HG03139 (cell line): ENCODE measurements at regions not wholly inside any gene's neighbourhood (a gene's known extent, or its start where the extent isn't known, plus 50 kb on each side); places are given as distances from the start of the nearest gene placed in this dataset.

ENCODE experiments used
- ATAC-seq: cut with Tn5 transposase; IDR thresholded peaks from one replicate; pipeline ENCODE4 v1.9.1; 2021; ENCODE audit not compliant: unreplicated experiment

DNA sequence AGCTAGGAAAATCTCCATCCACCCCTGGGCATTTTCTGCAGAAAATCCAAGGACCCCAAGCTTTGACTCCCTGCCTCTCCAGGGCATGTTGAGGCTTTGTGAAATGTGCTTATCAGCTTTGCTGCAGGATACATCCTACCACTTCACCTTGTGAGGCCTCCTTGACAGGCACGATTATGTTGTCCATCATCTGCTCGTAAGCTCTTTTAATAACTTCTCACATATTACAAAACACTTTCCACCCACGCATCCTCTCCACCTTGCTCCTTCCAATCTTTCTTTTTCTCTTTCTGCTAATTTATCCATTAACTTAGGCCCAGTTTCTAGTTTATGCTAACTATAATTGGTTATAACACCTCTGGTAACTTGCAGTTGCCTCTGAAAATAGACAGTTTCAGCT lies 147.0 kb upstream of the MTNR1B start:
- ATAC-seq: no peak

DNA sequence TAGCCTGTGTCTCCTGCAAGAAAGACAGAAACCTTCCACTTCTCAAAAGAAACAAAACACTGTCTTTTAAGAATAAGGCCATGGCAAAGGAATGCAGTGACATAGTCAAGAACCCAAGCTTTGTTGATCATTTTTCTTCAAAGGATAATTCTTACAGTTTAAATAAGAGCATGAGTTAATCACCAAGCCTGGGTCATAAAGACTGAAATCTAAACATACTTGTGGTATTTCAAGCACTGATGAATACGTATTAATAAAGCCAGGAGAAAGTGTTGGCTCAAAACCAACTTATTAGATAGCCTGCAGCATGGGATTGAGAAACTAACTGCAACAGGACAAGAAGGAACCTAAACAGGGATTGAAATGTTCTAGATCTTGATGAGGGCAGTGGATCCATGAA lies 143.3 kb upstream of the MTNR1B start:
- no peak for ATAC-seq

DNA sequence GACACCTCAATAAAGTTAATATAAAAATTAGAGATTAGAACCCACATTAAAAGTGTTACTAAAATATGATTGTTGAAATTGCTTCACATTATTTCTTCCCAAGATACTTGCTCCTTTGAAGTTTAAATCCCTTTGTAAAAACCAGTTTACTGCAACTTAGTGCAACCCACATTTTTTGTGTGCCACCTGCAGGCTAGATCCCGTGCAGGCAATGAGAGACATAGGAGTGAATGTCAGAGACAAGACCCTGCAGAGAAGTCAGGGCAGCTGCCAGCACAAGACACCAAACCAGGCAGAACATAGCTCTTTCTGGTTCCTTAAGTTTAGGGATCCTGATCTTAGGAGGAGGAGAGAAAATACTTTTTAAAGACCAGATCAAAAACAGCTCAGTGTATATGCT lies 142.8 kb upstream of the MTNR1B start:
- no peak for ATAC-seq

DNA sequence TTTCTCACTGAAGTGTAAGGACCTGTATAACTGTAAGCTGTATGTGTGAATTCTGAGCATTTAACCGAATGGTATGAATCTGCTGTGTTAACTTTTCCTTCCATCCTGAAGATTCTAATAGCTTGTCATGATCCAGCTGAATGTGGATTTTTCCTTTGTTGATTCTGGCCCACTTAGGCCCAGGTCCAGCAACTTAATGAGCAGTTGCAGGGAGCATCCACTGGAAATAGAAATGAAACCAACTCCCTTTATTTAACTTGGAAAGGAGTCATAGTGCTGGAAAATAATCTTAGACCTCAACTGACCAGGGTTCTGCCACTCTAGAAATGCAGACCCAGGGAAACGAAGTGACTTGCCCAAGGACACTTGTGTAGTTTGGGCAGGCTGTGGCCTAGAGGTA lies 142.3 kb upstream of the MTNR1B start:
- no peak for ATAC-seq

DNA sequence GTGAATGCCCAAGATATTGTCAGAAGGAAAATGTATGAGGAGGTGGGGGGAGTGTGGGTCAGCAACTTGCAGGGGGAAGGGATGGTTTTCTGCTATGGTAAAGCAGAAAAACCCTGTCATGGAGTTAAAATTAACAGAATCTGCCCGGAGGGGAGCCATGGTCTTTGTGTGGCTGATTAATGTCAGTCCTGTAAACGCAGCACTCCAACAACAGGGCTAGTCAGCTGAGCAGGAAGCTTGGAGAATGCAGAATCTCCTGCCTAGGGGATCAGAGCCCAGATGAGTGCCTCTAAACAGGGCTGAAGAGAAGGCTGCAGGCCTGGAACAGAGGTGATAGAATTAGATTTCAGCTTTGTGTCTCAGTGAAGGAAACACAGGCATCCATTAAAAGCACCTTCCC lies 140.9 kb upstream of the MTNR1B start:
- no peak for ATAC-seq

DNA sequence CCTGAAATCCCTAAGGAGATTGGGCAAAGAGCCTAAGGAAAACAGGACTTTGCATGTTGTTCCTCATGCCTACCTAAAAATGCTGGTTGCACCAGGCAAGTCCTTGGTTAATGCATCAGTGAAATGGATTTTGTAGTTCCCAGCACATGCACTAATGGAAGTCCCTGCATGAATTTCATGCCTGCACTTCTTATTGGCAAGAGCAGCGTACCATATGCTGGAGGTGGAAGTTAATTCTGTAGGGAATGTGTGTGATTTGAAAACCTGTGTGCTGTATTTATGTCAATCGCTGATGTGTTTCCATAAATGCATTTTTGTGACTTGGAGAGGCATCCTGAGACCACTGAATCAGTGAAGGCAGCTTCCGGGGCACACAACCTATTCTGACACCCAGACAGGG lies 140.3 kb upstream of the MTNR1B start:
- no peak for ATAC-seq

DNA sequence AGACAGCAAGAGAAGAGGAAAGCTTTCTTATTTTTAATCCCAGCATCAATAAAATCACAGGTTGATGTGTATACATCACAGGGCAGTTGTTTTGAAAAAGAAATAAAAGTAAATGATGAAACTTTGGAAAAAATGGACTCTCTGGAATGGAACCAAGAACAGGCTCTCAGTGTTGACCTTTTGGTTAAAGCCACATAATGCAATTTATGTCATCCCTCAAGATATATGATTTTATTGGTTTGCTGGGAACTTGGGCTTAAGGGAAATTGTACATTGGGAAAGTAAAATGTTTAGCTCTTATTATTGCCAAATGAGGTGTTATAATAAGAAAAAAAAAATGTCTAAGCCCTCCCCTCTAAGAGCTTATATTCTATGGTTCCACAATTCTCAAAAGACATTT lies 139.8 kb upstream of the MTNR1B start:
- no peak for ATAC-seq

DNA sequence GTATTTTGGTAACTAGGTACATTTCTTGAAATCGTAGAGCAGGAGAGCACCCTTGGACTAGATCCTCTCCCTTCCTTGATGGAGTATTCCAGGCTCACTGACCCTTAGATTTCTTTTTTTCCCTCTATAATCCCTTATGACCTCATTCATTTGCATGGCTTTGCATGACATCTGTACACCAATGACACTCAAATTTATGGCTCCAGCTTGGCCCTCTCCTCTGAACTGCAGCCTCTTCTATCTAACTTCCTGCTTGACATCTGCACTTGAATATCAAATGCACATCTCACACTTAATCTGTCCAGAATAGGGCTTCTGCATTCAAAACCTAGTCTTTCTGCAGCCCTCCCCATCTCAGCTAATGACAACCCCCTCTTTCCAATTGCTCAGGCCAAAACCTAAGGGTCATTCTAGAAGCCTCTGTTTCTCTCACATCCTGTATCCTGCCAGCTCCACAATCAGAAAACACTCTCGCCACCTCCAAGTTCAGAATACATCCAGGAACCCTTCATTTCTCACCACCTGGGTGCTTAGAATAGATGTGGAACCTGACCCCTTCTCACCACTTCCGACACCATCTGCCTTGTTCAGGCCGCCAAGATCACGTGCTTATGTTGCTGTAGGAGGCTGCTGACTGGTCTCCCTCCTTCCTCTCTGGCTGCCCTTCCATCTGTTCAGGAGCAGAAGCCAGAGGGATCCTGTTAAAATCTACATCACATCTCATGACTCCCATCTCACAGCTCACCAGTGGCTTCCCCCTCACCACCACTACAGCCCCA lies 138.9 kb upstream of the MTNR1B start:
- peak; percentile 81 for ATAC-seq

DNA sequence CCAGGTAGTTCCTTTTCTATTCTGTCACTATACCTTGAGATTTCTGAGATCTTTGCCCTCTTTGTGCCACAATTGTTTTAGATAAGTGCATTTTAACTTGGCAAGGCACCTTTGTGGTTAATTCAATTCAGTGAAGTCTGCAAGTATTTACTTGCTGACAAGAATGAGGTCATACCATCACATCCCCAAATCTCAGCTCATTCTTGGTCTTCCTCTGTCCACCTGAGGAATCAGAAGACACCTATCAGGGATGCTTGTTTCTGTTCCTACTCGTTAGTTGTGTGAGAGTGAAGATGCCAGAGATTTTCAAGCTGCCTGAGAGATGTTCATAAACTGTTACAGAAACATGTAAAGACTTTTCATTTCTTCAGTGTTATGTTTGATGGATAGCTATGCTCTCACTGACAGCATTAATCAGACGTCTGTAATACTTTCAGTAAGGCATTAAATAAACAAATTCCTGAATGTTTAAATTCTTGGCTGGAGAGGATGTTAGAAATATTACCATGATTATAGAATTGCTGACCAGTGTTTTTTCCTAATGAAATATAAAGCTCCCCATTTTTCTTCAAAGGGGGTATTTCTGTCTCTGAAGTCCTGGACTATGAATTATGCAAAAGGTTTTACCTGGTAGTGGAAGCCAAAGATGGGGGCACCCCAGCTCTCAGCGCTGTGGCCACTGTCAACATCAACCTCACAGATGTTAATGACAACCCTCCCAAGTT lies 135.0 kb upstream of the MTNR1B start:
- no peak for ATAC-seq

DNA sequence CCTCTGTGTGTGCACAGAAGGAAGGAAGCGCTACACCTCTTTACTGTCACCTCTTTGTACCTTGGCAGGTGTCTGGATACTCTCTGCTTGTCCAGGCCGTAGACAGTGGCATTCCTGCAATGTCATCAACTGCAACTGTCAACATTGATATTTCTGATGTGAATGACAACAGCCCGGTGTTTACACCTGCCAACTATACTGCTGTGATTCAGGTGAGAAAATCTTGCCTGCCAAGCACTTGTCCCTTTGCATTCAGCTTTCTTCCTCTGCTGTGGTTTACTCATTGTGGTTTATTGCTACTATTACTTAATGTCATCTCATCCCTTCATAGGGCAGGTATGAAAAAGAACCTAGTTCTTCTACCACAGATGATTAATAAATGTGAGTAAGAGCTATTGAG lies 131.9 kb upstream of the MTNR1B start:
- ATAC-seq: no peak

DNA sequence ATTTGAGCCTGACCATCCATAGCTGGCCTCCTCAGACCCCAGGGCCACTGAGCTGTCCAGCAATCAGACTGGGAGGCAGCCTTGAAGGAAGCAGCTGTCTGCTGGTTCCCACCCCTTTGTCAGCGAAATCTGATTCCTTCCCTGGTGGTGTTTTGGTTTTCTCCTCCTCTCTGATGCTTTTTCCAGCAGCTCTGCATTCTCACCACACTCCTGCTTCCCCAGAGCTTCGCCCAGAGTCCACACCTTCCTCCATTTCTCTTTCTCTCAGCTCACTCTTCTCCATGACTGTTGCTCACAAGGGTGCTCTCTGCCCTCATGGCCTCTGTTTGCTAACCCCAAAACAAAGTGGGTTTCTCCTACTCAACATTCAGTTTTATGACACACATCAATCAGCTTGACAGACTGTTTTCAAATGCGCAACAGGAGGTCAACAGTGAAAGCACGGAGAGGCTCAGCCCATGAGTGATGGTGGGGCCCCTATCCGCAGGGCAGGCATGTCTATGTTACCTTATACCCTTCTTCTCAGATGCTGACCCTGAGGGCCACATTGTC lies 130.6 kb upstream of the MTNR1B start:
- no peak for ATAC-seq

DNA sequence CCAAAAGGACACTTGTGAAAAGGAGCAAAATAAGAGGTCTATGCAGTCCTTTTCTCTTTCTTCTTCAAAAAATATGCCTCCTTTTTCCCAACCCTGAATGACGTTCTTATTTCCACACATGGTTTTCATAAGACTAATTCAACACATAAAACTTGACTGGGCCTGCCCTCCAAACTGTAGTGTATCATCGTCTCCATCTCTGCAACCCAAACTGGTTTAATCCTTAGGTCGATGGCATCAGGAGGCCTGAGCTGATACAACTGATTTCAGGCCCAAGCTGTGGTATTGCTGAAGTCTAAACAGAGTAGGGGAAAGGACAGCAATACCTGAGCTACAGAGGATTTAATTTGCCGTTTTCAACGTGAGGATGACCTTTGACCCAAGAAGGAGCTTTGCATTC lies 130.0 kb upstream of the MTNR1B start:
- ATAC-seq: no peak

DNA sequence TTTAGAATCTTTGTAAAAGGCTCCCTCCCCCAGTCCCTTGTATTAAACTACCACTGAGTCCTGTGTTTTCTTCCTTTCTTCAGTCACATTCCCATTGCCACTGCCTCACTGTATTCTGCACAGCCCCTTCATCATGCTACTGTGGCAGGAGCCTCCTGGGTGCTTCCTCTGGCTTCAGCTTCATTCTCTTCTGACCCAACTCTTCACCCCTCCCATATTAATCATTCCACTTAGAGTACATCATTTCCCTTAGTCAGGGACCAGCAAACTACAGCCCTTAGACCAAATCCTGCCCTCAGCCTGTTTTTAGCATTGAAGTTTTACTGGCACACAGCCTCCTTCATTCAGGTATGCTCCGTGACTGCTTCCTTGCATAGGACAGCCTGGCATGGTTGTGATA lies 127.7 kb upstream of the MTNR1B start:
- no peak for ATAC-seq

DNA sequence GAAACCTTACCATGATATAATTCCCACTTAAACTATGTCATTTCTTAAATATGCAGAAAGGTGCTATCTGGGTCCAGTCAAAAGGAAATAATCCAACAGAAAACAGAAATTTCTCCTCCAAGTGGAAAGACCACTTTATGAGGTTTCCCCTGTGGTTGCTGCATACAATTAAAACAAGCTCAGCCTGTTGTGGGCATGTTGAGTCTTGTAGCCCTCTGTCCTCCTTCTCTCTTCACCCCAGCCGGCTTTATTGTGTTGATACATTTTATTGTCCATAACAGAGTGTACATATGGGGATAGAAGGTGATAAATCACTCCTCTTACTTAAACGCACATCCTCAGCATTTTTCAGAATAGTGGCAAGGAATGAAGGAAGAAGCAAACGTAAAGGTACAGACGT lies 126.0 kb upstream of the MTNR1B start:
- no peak for ATAC-seq

DNA sequence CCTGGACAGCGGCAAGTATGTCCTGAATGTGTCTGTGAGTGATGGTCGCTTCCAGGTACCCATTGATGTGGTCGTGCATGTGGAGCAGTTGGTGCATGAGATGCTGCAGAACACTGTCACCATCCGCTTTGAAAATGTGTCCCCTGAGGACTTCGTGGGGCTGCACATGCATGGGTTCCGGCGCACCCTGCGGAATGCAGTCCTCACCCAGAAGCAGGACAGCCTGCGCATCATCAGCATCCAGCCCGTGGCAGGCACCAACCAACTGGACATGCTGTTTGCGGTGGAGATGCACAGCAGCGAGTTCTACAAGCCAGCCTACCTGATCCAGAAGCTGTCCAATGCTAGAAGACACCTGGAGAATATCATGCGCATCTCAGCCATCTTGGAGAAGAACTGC lies 125.3 kb upstream of the MTNR1B start:
- no peak for ATAC-seq

DNA sequence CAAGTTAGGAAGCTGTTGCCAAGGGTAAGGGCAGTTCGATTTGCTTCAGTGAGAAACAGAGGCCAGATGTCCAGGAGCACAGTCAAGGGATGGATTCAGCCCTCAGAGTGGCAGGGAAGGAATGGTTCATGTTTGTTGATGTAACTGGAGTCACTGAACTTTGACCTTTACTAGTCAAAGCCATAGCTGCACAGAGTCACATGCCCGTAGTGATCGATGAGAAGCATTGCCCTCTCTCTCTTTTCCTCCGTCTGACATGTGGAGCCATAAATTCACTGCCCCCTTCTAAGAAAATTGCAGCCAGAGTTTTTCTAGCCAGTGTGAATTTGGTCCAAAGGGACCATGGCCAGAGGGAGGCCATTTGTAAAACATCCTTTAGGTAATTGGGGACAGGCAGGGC lies 124.1 kb upstream of the MTNR1B start:
- ATAC-seq: no peak

DNA sequence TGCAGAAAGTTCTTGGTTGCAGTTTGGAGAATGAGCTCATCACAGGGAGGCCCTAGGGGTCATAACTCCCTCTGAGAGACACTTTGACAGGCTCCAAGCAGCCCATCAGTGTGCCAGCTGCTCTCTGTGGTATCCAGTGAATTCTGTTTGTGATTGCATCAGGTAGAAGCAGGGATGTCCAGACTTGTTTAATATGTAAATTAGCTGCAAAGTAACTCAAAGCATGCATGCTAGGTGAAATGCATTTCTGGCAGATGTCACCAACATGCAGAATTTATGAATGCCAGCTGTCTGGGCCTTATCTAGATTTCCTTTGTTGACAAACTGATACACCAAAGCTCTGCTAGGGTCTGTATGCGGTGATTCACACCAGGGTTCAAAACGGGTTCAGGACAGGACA lies 123.6 kb upstream of the MTNR1B start:
- ATAC-seq: no peak

DNA sequence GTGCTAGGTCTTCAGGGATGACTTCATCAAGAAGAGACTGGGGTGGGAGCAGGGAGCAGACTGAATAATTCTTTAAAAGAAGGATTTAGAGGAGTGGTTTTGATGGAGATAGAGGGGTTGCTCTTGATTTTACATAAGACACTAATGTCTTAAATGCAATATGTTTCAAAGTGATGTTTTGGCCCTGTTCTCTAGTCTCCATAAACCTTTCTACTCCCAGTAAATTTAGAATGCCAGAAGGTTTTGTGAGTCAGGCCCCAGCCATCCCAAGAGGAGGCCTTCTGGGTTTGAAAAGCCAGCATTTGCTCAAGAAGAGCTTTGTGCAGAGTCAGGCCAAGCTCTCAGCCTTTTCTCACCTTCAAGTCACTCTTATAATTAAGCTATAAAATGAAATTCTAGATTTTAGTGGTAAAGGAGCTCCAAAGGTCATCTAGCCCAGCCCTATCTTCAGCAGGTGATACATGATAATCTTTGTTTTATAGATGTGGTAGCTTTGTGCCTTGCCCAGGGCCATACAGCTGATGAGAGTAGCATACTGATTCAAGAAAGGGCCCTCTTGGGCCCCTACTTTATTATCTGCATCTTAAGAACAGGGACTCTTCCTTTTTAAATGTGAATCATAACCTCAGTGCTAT lies 122.8 kb upstream of the MTNR1B start:
- no peak for ATAC-seq

DNA sequence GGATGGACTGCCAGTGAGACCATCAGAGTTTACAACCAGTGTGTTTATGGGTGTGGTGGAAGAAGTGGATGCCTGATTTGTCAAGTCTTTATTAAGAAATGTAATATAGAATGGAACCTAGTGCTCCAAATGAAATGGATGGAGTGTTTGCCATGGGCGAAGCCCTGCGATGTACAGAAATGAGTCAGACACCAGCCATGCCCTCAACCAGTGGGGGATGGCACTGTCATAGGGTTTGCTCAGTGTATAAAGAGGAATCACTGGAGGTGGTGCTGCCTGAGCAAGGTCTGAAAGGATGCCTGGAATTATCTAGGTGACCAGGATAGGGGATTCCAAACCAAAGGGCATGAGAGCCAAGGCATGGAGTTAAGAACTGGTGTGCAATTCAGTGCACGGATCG lies 120.9 kb upstream of the MTNR1B start:
- no peak for ATAC-seq

DNA sequence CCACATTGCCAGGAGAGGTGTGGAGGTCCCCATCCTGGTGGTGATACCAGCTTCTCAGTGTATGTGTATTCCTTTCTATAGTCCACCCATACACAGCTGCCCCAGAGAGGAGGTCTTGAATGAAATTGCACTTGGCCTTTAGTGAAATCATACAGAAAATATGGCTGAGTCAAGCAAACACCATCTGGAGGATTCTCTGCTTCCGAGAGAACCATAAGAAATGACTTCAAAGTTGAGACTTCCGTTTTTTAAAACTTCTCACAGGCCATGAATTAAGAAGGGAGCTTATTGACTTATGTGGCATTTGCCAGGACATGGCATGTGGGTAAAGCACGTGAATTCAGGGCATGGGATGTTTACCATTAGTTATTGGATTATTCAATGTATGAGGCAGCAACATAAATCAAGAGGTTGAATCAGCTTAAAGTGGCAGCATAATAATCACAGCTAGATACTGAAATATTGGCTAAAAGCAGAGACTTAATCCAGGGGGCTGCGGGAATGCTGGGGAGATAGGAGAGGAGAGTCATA lies 119.1 kb upstream of the MTNR1B start:
- ATAC-seq: no peak

DNA sequence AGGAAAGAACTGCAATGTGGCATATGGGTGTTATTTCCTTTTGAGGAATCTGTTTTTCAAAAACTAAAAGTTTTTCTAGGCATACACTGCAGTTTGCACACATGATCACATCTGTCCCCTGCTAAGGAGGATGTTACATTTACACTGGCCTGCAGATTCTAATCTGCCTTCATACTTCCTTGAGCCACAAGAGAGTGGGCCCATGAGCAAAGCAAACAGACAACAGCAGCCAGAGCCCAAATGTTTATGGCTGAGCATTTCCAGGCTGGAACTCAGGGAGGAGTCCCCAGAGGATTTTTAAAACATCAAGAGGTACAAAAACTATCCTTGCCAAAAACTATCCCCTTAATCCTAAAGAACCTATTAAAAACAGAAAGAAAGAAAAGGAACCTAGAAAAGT lies 117.2 kb upstream of the MTNR1B start:
- ATAC-seq: no peak

DNA sequence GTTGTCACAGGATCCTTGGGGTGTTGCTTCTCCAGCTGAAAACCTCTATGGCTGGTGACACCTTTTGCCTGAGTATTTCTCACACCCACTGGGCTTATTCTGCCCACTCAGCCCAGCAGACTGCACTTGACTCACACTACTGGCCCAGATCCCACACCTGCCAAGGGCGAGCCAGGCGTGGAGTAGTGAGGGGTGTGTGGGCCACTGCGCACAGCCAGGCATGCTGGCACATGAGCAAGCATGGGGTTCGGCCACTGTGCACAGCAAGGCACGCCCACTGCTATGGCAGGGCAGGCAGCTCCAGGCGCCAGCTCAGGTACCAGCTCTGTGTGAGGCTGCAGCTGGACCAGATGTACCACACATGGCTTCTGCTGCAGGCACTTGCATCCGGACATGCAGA lies 116.5 kb upstream of the MTNR1B start:
- no peak for ATAC-seq
